AG09309 (cell line): ENCODE measurements at regions not wholly inside any gene's neighbourhood (a gene's known extent, or its start where the extent isn't known, plus 50 kb on each side); places are given as distances from the start of the nearest gene placed in this dataset.

Experiments used
- DNase-seq: peaks from one replicate; pipeline ENCODE4 v3.0.0-alpha.2; 2010; ENCODE audit warnings: low read depth
- H3K4me3 ChIP-seq: 2 replicates; pipeline ENCODE4 v1.5.1; 2011; ENCODE audit warnings: mild to moderate bottlenecking, low read depth, low read length, moderate library complexity; ENCODE audit not compliant: control insufficient read depth
- CTCF ChIP-seq: IDR thresholded peaks from 2 replicates; pipeline ENCODE4 v1.5.1; 2011; ENCODE audit warnings: mild to moderate bottlenecking, low read depth, low read length, inconsistent platforms; ENCODE audit not compliant: insufficient read depth, control insufficient read depth; ENCODE audit errors: missing control alignments

GRCh38 chr9:99559776-99560175 is 261.9 kb upstream of the NR4A3 start:
- DNase-seq = no peak
- no peak overlapping the region for H3K4me3 ChIP-seq
- TF ChIP-seq CTCF = no peak

DNA sequence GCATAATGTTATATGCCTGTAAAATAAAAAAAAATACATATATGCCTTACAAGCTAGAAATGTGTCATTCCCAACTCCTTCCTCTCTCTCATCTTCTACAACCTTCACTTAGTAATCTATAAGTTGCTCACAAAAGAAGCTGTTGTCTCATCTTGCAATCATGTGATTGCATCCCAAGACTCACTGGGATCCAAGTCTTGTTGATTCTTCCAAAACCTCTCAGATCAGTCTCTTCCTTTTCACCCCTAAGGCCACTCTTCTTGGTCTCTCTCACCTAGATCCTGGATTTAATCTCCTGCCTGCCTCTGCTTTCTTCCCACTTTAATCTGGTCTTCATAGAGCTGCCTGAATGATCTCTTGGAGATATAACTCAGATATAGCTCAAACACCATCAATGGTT is 261.1 kb upstream of the NR4A3 start:
- H3K4me3 ChIP-seq = no peak overlapping the region
- TF ChIP-seq CTCF = no peak
- no peak for DNase-seq

DNA sequence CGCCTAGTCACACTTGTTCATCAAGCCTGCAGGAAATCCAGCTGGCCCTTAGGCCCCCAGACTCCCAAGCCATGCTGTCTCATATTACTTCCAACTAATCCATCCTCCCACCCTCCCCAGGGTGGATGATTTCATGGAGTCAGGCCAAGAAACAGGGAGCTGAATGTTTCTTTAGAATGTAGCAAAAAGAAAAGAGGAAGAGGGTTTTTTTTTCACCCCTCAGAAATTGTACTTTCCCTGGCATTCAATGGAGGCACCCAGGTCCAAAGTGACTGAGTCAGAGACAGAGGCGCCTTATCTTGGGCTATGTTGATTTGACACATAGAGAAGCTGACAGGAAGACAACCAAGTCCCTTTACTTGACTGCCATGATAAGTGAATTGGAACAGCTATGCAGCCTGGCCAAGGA is 260.2 kb upstream of the NR4A3 start:
- no peak for TF ChIP-seq CTCF

GRCh38 chr9:99561961-99562565 is 259.6 kb upstream of the NR4A3 start:
- H3K4me3 ChIP-seq = no peak overlapping the region
- no peak for TF ChIP-seq CTCF
- DNase-seq = no peak

More for the DNA sequence above, 260.2 kb upstream of the NR4A3 start:
- H3K4me3 ChIP-seq = no peak overlapping the region
- no peak for DNase-seq

DNA sequence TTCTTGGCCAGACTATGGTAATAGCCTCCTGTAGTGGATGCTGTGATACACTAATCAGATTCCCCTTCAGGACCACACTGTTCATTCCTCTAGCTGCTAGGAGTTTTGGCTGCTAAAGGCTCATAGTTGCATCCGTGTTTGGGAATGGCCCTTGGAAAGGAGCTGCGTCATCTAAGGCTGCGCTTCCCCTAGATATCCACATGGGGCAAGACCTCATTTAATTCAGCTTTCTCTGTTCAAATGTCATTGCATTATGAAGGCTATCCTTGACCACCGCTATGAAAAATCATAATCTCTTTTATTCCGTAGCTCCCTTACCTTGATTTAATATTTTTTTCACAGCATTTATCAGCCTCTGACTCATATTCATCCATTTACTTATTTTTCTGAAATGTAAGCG is 258.3 kb upstream of the NR4A3 start:
- no peak for DNase-seq
- no peak for TF ChIP-seq CTCF
- H3K4me3 ChIP-seq = no peak overlapping the region

DNA sequence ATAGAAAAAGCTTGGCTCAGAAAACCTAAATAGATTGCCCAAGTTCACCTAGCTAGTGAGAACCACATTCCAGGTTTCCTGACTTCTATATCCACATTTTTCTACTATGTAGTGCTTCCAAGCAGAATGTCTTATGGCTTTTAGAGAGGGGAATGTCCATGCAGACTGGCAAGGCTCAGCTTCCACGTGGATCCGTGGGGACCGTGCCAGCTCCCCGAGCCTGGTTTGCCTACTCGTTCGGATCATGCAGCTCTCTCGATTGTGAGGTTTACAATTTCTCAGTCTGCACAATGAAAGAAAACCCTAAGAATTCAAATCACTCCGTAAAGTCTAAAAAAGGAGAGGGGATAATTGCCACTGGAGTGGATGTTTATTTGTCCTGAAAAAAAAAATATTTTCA is 256.5 kb upstream of the NR4A3 start:
- no peak for TF ChIP-seq CTCF
- no peak overlapping the region for H3K4me3 ChIP-seq
- no peak for DNase-seq

DNA sequence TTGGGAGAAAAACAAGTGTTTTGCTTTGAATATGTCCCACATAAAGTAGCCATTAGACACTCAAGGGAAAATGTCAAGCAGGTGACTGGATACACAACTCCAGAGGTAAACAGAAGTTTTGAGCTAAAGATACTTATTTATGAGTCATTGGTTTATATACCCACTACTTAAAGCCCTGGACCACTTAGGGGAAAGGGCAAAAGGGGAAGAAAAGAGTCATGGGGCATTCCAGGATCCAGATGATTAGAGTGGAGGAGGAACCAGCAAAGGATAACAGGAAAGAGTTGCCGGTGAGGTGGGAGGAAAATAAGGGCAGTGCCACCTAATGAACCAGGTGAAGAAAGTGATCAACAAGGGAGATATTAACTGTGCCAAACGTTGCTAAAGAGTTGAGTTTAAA is 254.2 kb upstream of the NR4A3 start:
- TF ChIP-seq CTCF = no peak
- H3K4me3 ChIP-seq = no peak overlapping the region
- DNase-seq = no peak
